ENCODE measurements at regions not wholly inside any gene's neighbourhood (a gene's known extent, or its start where the extent isn't known, plus 50 kb on each side); places are given as distances from the start of the nearest gene placed in this dataset.

DNA sequence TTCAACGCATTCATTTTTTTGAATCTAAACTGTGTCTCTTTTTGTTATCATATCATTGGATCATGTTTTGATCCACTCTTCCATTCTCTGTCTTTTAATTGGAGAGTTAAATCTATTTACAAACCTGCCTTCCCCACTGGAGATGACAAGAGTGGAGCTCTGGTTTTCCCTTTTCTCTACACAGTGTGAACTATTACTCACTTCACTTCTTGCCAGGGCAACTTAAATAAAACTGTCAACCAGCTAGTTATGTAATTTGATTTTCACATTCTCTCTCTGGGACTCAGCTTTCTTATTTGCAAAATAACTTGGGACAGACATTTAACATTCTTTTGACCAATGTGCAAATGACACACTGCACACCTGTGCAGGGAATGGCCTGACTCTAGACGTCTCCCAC, 230.8 kb upstream of the CST7 start:
- DNase-seq, result no peak

DNA sequence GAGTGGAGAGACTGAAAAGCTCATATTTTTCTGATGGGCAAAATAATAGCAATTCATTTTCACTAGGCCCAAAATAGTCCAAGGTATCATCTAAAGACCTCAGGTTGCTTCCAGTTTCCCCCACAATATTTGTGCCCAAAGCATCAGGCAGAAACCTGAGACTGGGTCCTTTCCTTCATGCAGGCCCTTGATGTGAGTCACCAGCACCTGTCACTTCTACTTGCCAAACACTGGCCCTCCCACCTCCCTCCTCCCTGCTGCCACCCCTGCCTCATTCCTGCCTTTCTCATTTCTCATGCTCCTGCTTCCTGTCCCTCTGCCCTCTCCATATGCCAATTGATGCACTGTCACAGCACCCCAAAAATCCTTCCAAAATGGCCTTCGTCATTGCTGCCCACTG, 230.4 kb upstream of the CST7 start:
- DNase-seq, result no peak

DNA sequence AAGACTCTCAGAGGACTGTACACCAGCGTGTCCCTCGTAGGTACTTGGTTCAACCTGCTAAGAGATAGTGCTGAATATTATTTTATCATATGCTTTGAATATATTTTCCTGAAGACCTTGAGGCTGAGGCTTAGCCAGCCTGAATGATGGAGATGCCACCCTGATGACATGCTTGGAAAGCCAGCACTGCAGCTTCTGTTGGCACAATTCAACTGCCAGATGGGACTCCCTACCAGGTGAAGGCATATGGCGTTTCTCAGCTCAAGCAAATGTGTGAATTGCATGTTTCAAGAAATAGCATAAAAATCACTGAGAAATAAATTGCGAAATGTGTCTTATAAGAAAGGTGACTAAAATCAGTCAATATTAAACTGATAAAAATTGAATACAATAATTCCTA, 228.1 kb upstream of the CST7 start:
- no peak for DNase-seq

DNA sequence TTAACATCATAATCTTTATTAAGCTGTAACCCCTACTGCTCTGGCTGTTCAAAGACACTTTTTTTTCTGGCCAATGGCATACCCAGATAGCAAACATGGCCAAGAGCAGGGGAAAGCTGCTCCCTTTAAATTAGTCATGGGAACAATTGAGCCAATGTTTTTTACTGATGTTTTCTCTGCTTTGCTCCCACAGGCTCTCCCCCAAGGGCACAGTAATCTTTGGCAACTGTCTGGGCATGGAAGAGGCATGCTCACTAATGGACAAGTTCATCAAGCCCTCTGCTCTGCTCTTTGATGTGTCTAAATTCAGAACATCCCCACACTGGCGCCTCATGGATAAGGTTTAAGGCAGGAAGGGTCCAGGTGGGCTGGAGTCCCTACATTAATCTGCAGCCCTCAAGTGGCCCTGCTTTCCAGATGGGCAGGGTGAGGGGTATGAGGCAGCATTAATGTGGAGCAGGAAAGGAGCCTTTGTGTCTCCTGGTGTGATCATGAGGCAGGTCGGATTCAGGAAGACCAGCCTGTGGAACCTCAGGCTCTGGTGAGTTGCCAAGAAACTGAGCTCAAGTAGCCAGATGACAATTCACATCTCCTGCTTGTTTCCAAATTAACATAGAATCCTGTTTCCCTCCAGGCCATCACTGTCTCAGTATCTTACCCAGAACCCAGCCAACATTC, 227.0 kb upstream of the CST7 start:
- DNase-seq, result no peak

DNA sequence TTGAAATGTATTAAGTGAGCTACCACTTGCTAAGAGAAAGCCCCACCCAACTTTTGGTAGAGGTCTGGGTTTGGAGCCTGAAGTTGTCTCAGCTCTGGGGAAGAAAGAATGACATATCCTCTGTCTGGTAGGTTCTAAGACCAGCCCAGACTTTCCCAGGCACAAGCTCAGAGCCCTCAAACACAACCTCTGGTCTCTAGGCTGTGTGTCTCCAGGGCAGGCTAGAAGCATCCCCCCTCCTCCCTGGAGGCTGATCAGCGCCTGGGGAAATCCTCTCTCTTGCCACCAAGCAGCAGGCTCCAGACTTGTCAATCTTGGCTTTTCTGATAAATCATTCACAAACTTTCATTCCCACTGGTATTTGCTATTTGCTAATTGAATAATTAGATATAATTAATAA, 226.5 kb upstream of the CST7 start:
- no peak for DNase-seq

DNA sequence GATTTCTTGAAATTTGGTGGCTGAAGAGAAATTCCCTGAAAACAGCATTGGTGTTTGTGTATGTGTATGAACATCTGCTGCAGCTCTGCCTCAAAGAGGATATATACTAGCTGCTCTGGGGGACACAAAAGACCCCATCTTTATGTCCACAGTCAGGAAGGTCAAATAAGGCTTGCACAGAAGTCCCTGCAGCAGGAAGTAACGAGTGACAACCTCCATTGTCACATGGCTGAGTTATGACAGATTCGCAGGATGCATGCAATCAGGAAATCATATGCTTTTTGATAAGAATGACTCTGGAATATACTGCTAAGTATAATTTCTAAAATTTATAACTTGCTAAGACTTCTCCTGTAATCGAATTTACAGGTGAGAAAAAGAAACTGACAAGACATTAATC, 225.9 kb upstream of the CST7 start:
- no peak for DNase-seq

DNA sequence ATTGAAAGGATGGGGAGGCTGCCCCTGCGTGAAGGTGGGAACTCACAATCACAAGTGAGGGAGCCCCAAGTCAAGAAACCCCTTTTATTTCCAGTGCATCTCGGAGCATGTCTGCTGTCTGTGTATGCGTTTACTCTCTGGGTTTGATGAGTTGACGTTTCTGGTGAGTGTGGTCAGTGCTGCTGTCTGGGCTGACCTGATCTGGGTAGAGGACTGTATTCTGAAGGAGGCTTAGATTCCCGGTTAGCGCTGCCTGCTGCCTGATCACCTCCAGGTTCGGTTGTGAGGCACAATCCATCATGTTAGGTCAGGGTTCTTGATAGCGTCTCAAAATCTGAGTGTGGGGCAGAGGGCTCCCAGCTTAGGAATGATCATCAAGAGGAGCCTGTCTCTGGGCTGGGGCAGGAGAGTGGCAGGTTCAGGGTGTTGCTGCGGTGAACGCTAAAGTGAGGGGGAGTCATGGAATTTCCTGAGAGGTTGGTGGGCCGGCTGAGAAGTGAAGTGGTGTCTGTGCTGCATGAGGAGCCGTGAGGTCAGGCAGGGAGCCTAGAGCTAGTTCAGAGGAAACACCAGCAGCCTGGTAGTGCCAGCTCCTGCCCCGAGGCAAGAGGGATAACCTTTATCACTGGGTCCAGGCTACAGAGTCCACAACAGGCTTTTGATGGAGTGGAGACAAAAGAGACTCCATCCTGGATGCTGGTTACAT, 225.3 kb upstream of the CST7 start:
- no peak for DNase-seq

DNA sequence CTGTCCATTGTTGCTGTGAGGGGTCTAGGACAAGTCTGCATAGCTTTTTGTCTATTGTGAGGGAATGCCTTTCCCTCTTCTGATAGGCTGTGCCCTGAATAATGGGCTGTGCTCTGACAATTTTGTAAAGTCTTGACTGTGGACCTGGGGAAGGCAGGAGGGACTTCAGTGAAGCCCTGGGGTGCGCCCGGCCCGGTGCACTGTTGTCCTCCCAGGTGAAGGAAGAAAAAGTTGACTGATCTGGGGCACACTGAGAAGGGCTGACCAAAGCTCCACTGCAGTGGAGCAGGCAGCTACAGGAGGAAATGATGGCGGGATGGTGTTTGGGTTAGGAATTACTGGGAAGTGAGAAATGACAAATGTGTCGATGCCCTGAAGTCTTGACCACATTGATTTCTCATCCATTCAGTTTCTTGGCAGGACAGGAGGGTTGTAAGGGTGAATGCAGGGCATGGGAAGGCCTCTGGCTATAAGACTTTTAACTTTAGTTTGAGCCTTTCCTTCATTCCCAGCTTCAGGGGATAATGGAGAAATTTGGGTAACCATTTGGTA, 224.0 kb upstream of the CST7 start:
- no peak for DNase-seq

DNA sequence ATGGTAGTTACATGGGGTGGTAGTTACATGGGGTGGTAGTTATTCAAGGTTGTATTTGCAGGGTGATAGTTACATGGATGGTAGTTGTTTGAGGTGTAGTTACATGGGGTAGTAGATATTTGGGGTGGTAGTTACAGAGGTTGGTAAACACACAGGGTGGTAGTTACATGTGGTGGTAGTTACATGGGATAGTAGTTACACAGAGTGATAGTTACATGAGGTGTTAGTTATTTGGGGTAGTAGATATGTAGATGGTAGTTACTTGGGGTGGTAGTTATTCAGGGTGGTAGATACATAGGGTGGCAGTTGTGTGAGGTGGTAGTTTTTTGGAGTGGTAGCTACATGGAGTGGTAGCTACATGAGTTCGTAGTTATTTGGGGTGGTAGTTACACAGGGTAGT, 221.3 kb upstream of the CST7 start:
- no peak for DNase-seq

DNA sequence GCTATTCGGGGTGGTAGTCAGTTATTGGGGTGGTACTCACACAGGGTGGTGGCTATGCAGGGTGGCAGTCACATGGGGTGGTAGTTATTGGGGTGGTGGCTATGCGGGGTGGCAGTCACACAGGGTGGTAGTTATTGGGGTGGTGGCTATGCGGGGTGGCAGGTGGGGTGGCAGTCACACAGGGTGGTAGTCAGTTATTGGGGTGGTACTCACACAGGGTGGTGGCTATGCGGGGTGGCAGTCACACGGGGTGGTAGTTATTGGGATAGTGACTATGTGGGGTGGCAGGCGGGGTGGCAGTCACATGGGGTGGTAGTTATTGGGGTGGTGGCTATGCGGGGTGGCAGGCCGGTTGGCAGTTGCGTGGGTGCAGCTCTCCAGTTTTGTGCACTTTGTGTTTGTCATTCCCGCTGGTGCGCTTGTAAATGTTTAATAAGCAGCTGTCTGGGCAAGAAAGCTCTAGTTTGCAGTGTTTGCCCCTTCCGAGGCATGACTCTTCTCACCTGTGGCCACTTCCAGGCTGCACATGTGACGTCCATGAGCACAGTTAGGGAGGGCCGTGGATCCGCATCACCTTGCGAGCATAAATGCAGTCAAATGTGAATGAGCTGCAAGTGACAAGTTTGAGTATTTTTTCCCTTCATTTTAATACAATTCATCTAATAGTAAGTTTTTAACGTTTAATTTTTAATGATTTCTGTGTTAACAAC, 219.0 kb upstream of the CST7 start:
- no peak for DNase-seq

DNA sequence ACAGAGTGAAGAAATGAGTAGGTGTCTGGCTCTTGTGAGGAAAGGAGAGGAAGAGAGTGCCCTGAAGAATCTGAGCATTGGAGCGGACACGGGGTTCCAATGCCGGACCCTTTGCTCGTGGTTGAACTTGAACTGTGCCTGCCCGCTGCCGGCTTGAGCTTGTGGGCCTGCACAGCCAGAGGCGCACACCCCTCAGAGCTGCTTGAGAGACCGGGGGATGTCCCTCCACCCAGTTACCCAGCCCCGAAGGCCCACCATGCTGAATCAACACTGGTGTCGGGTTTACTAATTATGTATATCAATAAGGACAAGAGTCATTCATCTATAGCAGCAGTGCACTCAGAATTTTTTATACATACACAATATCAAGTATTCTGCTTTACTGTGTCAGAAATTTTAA, 218.3 kb upstream of the CST7 start:
- no peak for DNase-seq

DNA sequence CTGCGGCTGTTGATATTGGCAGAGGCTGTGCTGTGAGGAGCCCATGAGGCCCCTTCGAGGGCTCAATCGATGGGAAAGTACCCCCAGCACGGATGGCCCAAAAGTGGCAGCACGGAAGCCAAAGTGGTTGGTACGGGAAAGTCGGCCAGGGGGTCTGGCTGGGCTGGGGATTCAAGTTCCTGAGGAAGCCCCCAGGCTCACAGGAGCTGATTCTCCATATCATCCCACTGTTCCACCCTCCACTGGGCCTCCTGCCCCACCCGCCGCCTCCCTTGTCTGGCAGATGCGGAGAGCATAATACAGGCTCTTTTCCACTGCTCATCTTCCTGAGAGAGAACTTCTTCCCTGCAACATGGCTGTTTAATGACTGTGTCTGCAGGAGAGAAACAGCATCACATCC, 217.8 kb upstream of the CST7 start:
- DNase-seq, result no peak

DNA sequence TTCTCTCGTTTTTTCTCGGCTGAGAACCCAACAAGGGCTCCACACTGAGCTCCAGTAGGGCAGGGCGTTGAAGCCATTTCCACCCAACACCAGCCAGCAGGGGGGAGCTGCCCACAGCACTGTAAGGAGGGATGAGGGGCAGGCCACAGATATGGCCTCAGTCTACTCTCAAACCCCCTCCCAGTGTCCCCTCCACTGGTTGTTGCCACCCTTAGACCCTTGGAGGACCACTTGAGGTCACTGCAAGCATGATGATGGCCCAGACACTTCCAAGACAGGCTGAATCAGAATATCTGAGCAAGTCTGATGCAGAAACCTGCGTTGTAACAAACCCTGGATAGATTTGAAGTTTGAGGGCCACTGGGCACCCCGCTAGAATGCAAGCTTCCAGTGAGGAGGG, 217.0 kb upstream of the CST7 start:
- DNase-seq, result no peak

DNA sequence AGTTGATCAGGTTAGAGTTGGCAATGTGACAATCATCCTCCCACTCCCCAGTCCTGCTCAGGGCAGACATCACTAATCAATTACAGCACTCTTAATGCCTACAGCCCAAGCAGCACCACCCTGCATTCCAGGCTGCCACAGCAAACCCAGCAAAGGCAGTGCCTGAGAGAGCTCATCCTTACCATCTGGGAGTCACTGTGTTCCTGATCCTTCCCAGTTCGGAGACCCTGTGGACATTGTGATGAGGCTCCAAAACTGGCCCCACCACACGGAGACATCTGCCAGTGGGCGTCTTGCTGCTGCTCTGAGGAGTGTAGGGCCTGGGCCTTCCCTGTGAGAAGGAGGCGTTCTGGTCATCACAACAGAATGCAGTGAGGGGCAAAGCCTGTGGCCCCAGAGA, 216.5 kb upstream of the CST7 start:
- no peak for DNase-seq

DNA sequence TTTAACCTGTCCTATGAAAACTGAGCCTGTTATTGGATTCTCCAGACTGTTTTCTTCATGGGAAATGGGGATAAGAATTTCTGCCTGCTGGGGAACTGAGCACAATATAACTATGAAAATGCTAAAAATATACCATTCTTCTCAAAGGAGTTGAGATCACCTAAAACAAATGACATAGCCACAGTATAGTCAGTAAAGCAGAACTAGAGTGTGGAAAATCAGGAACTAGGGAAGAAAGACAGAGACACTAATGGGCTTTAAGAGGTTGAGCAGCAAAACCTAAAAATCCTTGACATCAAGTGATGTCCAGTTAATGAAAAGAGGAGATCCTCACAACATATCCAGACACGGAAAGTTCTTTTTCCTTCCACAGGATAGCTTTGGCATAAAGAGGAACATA, 215.7 kb upstream of the CST7 start:
- DNase-seq, result no peak

DNA sequence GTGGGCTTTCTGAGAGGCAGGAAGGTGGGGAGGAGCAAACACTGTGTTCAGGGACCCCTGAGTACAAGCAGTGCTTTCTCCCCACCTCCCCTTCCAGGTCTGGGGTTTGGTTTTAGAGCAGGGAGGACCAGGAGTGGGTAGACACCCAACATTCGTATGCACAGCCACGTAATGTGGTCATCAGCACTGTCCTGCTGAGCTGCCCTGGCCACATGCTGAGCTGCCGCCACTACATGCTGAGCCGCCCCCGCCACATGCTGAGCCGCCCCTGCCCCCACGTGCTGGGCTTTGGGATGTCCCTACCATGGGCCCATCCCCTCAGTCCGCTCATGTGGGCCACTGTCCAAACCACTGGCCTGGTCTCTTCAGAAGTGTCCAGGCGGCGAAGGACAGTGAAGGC, 214.9 kb upstream of the CST7 start:
- no peak for DNase-seq

DNA sequence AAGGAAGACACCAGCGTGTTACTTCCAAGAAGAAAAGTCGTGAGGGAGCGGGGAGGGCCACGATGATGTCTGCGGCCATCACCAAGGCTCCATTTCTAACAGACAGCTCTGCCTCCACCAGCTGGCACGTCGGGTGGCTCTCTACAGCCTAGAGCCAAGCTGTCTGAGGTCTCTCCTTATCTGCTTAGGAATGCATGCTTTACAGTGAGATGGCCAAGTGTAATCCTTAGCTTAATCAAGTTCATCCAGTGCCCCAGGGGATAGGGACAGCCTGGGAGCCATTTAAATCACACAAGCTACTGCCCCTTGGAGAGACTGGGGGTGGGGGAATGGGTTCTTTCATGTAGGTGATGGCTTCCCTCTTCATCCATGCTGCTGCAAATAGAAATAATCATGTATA, 213.8 kb upstream of the CST7 start:
- no peak for DNase-seq

DNA sequence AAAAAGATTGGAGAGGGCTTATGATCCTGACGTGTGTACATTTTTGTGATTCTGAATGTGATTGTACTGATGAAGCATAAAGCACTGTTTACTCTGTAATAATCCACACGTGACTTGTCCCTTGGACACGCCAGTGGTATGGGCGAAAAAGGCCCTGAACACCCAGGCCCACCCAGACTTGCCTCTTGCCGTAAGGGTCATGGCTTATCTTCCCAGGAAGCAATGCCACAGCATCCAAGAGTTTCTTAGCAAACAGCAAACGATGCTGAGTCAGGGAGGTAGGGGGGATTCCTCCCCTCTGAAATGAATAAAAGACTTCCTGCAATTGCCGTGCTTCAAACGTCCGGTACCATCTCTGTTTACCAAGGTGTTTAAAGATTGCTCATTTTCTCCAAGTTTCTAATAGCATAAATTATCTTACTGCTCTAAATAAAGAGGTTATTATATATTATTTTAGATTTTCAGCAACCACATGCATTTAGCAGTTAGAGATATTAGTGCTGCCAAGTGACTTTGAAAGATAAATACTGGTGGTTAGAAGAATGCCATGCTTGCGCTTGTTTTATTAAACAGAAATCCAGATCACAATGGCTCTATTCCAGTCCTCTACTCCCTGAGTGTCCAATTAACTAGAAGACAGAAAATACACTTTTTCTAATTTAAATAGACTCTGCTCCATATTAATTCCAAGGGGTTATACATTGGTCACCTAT, 212.8 kb upstream of the CST7 start:
- no peak for DNase-seq

DNA sequence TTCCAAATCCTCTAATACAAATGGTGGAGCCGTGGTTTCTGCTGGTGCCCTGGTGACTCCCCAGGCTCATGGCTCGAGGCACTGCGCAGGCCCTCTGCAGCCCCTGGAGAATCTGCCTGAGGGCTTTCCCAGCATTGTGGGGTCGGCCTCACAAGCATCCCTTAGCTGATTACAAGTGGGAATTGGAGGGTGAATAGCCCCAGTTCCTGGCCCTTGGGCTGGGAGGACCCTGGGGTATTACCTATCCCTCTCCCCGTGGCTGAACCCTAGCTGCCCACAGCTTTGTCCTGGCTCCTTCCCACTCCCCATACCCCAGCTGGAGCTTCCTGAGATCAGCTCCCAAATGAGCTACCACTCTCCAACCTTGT, 212.2 kb upstream of the CST7 start:
- no peak for DNase-seq

DNA sequence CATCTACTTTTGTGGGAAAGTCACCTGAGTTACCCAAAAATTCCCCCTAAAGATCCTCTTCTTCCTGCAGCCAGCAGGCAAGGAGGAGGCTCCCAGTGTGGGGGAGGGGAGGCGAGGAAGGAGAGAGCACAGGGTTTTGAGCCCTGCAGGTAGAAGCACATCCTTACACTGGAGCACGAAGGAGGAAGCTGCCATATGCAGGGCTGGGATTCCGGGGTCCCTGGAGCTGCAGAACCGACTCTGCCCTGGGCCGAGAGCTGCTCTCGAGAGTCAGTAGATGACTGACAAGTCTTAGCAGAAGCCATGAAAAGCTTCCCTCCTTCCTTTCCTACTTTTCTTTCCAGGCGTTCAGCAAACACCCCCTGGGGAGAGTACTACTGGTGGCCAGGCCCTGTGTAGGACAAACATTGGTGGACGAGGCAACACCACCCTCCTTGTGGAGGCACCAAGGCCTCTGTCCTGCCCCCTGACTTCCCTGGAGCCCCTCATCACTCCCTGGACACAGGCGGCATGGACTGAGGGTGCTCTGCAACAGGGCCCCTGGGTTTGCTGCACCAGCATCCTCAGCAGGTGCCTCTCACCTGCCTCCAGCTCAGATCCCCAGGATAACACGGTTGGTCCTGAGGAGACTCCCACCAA, 211.7 kb upstream of the CST7 start:
- no peak for DNase-seq

DNA sequence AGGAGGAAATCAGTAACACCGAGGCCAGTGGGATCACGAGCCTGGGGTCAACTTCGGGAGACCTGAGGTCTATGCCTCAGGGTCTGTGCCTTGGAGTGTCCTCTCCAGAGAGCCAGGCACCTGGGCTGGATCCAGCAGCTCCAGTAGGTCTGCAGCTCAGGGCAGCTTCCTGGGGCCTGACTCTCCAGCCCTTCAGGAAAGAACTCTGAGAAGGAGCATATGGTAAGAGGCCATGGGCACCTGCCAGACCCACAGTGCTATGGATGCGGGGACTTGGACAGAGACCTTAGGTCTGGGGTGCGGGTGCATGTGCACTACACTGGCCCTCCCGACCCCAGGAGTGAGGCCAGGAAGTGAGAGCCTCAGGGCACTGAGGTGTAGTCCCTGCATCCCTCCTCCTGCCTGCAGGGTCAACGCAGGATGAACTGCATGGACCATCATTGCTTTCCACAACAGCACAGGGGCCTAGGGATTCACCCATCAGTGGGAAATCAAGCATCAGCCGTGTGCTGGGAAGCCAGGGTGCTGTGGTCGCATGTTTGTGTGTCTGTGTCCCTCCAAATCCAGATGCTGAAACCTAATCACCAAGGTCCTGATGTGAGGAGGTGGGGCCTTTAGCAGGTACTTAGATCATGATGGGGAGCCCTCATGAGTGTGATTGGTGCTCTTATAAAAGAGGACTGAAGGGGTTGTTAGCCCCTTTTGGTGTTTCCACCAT, 210.9 kb upstream of the CST7 start:
- no peak for DNase-seq

DNA sequence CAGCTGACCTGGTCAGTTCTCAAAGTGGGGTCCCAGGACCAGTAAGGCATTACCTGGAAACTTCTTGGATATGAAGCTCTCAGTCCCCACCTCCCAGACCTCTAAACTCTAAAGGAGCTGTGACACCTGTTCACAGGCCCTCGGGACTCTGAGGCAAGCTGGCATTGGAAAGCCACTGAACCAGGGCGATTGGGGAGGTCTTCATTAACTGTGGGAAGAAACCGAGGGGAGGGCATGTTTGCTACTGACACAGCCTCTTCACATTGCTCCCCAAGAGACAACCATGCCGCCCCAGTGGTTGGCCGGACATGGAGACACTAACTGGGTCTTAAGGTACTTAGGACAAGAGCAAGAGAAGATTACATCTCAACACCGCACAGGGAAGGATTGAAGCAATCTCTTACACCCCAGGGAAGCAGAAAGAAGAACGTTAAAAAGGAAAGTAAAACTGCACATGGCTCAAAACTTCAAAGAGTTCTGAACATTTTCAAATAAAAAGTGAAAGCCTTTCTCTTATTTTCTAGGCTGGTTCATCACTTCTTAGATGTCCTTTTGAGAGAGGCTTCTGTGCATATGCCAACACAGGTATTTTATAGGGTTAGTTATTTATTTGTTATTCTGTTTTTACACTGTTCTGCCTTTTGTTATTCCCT, 210.0 kb upstream of the CST7 start:
- no peak for DNase-seq

Data from NCI-H748 treated with DMSO at 0.1 percent for 48 hours (cell line).